Mammary epithelial cell (primary cell): ENCODE measurements at regions not wholly inside any gene's neighbourhood (a gene's known extent, or its start where the extent isn't known, plus 50 kb on each side); places are given as distances from the start of the nearest gene placed in this dataset.

Source experiments
- CTCF ChIP-seq, 2 donors: IDR thresholded peaks in 1 of 2; conservative IDR thresholded peaks in 1 of 2; 2 replicates each; pipeline ENCODE4 v1.5.1; 2011 to 2012; ENCODE audit warnings: inconsistent platforms in 2 of 2, low read length in 2 of 2, mild to moderate bottlenecking in 2 of 2, control low read depth in 1 of 2, low read depth in 1 of 2; ENCODE audit not compliant: insufficient read depth in 1 of 2; ENCODE audit errors: extremely low read depth in 1 of 2
- EZH2 ChIP-seq: IDR thresholded peaks from 2 replicates; pipeline ENCODE4 v1.6.1; 2012; ENCODE audit warnings: low read length, inconsistent platforms, borderline replicate concordance

GRCh38 chr6:40128127-40128526 is 193.9 kb upstream of the MOCS1 start:
- TF ChIP-seq CTCF (conservative IDR thresholded peaks at IDR 0.05 in 1 of 2, IDR thresholded peaks at IDR 0.05 in 1 of 2; ENCODE audit: extremely low read depth in 1 of 2, insufficient read depth in 1 of 2, low read depth in 1 of 2, low read length in 2 of 2): no peak
- TF ChIP-seq EZH2: no peak
